A172 (cell line): ENCODE measurements at regions not wholly inside any gene's neighbourhood (a gene's known extent, or its start where the extent isn't known, plus 50 kb on each side); places are given as distances from the start of the nearest gene placed in this dataset.
"Not testable (repeated sequence)": the region's sequence is repeated elsewhere in the genome, so short reads cannot be mapped to it uniquely, and the experiment has no call there.

Experiments
- DNase-seq: peaks from one replicate; pipeline ENCODE4 v3.0.0-alpha.2; 2015; ENCODE audit warnings: low spot score

GRCh38 chr6:168255283-168255881 lies 64.2 kb downstream of the DACT2 start:
- no peak for DNase-seq

- no peak for DNase-seq
Measured at GRCh38 chr6:168252267-168252666, 67.3 kb downstream of the DACT2 start.

- DNase-seq: no peak
Measured at GRCh38 chr6:168250250-168250649, 69.3 kb downstream of the DACT2 start.

- DNase-seq: no peak
Measured at GRCh38 chr6:168249746-168250145, 69.8 kb downstream of the DACT2 start.

- no peak for DNase-seq
Measured at GRCh38 chr6:168248148-168248620, 71.4 kb downstream of the DACT2 start.

GRCh38 chr6:168247443-168248147 lies 72.0 kb downstream of the DACT2 start:
- peak; percentile 12 for DNase-seq

DNA sequence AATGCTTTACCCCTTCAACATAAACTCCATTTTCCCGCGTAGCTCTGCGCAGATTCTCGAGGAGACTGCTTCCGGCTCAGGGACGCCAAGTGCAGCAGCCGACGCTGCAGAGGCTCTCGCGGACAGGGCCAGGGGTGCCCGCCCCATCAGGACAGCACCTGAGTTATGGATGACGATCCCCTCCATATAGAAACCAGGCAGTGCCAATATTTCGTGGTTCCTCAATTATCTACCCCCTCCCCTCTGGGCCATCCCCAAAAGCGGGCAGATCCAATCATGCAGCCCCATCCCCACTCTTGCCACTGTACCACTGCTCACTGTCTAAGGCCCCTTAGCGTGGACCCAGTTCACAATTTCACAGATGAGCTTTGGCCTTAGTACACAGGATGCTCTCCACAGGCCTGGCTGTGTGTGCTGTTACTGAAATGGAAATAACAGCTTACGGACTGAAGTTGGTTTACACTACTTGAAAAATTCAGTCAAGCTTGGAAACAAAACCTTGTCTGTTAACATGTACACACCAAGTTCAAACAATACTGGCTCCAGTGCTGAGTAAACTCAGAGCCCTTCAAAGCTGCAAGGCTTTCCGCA lies 74.5 kb downstream of the DACT2 start:
- no peak for DNase-seq

DNA sequence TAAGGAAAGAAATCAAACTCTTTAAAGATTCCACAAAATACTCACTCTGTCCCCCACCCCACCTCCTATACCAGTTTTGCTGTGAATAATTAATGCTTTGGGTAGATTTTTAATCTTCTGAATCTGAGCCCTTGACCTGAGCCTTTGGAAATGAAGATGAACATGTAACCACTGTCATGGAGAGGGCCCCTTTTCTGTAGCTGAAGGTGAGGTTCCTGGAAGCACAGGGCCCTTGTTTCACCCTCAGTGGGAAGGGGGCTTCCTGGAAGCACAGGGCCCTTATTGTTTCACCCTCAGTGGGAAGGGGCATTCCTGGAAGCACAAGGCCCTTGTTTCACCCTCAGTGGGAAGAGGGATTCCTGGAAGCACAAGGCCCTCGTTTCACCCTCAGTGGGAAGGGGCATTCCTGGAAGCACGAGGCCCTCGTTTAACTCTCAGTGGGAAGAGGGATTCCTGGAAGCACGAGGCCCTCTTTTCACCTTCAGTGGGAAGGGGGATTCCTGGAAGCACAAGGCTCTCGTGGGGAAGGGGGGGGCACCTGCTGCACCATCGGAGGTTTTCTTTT lies 75.7 kb downstream of the DACT2 start:
- DNase-seq: no peak

DNA sequence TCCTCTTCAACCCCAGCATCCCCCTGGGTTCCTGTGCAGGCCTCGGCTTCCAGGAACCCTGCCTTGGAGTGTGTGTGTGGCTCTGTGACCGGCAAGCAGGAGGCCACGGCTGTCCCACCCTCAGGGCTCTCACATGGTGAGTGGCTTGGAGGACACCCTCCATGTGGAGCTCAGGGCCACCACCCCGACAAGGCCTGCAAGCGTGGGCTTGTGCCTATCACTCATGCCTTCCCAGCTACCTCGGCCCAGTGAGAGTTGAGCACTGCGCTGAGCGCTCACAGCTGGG lies 76.7 kb downstream of the DACT2 start:
- DNase-seq: no peak

DNA sequence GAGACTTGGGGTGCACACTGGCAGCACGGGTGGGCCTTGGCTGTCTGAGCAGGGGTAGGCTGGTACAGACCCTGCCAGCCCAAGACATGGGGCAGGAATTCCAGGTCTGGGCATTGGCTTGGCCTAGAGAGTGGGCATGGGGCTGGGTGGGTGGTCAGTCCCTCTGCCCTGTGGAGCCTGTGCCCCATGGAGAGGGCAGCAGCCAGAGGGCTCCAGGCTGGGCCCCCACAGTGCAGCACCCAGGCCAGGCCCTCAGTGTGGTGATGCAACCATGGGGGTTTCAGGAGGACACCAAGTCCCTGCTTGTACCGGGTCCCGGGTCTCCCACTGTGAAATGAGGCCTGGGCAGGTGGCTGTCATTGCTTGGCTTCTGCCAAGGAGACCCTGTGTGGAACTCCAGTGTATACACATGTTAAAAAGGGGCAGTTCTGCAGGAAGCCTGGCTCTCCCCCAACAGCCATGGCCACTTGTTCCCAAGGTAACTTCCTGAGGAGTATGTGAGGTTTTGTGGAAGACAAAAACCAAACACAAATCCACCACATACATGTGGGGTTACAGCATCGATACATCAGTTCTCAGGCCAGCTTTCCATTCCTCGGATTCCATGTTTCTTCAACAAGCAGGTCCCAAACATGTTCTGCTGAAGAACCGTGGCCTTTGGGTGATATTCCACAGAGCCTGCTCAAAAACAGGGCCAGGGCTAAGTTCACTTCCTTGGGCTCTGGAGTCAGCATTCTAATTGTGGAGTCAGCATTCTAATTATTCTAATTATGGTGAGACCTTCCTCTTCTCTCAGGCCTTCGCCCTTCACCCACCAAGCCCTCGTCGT lies 77.3 kb downstream of the DACT2 start:
- DNase-seq: no peak

DNA sequence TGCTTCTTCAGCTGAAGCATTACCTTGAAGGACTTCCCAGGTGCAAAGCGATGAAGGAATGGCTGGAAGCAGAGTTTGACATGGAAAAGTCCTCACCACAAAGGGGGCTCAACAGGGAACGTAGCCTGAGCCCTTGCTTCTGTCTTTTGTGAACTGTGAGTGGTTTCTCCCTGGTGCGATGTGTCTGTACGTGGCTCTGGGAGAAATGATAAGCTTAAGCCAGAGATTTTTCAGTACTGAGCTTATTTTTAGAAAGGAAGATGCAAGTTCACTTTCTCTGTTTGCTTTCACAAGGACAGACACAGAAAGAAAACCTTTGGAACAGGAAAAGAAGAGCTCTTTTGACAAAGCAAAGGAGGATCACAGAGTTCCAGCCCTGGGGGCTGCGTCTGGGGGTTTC lies 79.4 kb downstream of the DACT2 start:
- no peak for DNase-seq

DNA sequence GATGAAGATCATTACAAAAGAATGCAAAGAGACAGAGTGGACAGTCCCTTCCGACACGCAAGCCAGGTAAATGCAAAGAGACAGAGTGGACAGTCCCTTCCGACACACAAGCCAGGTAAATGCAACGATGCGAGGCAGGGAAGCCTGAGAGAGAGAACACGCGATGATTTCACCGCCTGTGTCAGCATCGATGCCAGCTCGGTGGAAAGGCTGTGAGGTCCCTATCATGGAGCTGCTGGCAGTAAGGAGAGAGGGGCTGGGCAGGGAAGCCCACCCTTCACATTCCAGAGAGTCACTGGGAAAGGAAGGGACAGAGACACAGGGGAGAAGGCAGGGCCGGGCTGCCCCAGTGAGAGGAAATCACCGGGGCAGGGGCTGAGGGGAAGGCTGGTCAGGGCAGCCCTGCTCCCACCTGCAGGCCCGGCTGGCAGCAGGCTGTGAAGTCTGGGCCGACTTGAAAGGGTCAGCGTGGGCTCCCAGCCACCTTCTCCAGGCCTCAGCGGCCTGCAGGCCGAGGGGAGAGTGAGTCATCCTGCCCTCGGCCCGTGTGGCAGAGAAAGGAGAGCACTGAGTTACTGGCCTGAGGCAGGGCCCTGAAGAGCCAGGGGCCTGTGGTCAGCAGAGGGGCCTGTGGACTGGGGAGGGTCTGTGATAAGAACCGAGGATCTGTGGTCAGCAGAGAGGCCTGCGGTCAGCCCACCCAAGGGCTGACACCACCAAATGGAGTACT lies 80.4 kb downstream of the DACT2 start:
- DNase-seq: peak; percentile 5

GRCh38 chr6:168238159-168238909 lies 81.2 kb downstream of the DACT2 start:
- no peak for DNase-seq

- not testable (repeated sequence) for DNase-seq
Measured at GRCh38 chr6:168233875-168234213, 85.7 kb downstream of the DACT2 start.

GRCh38 chr6:168232989-168233874 lies 86.3 kb downstream of the DACT2 start:
- no peak for DNase-seq

- no peak for DNase-seq
Measured at GRCh38 chr6:168232528-168232927, 87.0 kb downstream of the DACT2 start.

GRCh38 chr6:168232062-168232461 lies 87.5 kb downstream of the DACT2 start:
- DNase-seq: no peak

DNA sequence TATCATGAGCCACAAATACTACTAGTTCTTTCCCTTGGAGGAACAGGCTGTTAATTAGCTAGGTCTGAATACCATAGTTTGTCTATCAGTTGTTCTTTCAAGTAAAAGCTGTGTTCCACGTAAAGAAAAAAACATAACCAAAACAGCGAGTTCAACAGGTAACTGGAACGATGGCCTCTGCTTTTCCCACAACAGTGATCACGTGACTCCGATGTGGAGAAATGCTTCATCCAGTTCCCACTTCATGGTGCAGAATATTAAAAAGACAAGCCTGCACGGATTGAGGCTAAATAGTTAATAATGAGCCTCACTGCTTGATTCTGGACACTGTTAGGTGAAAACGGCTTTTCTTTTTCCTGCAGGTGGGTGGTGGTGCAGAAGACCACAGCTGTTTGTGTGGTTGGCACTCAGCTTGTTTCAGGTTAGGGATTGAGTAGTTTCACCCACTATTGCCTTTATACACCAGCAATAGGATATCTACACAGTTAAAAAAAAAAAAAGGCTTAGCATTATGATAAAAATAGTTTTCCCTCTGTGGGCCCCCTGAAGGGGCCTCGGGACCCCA lies 88.1 kb downstream of the DACT2 start:
- no peak for DNase-seq

DNA sequence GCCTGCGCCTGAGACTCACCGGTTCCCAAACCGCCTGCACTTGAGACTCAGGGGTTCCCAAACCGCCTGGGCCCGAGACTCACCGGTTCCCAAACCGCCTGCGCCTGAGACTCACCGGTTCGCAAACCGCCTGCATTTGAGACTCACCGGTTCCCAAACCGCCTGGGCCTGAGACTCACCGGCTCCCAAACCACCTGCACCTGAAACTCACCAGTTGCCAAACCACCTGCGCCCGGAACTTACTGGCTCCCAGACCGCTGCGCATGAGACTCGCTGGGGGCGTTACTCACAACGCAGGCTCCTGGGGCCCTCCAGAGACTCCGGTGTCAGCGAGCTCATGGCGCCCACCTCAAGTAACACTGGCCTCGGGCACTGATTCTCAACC lies 90.2 kb downstream of the DACT2 start:
- no peak for DNase-seq
